ENCODE measurements at regions not wholly inside any gene's neighbourhood (a gene's known extent, or its start where the extent isn't known, plus 50 kb on each side); places are given as distances from the start of the nearest gene placed in this dataset.

GRCh38 chr3:189404024-189404423 lies 227.2 kb upstream of the TP63 start:
- no peaks in the 10 kb centered on the region for H3K9me3 ChIP-seq (ENCODE audit: control insufficient read depth, insufficient read depth, low read length)
- DNase-seq (ENCODE audit: low read depth, low spot score), result no peak
- no peak overlapping the region for H3K27ac ChIP-seq (ENCODE audit: low read depth, low read length)
- ChIA-PET POLR2A (no interaction called here), CTCF (interaction anchor here (1.3 kb wide), 1 partner anchor 21 kb away, joined by 3 read pairs; no protein-coding TSS in a partner anchor)
- H3K27me3 ChIP-seq (ENCODE audit: control insufficient read depth, insufficient read depth, low read length), result no peaks in the 10 kb centered on the region
- H3K4me3 ChIP-seq (ENCODE audit: low read depth, low read length), result no peak overlapping the region
- TF ChIP-seq, protein P1, sequence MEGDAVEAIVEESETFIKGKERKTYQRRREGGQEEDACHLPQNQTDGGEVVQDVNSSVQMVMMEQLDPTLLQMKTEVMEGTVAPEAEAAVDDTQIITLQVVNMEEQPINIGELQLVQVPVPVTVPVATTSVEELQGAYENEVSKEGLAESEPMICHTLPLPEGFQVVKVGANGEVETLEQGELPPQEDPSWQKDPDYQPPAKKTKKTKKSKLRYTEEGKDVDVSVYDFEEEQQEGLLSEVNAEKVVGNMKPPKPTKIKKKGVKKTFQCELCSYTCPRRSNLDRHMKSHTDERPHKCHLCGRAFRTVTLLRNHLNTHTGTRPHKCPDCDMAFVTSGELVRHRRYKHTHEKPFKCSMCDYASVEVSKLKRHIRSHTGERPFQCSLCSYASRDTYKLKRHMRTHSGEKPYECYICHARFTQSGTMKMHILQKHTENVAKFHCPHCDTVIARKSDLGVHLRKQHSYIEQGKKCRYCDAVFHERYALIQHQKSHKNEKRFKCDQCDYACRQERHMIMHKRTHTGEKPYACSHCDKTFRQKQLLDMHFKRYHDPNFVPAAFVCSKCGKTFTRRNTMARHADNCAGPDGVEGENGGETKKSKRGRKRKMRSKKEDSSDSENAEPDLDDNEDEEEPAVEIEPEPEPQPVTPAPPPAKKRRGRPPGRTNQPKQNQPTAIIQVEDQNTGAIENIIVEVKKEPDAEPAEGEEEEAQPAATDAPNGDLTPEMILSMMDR (IDR thresholded peaks at IDR 0.05; ENCODE audit: low read depth, low read length), result no peak

DNA sequence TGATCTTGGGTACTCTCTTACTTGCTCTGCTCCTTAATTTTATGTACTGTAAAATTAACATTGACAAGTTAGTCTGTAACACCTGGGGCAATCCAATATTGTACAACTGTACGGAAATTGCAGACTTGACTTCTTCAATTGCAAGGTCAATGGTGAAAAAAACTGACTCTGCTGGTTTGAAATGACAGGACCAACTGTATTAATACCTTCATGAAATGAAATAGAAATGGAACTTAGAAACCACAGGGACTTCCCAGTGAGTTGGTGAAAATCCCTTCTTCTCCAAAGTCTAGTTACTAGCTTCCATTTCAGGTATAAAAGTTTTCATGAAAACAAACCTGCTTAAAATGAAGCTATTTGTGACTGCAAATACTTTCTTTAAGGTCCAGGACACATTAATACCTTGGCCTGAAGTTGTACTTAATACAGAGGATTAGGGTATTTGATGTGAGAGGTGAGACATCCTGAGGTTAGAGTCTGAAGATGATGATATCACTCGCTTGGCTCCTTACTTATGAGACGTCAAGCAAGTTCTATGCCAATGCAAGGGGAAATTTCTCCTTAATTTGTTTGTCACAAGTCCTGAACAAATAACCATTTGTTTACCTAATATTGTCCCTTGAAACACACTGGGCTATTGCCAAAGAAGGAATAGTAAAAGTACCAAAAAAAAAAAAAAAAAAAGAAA lies 226.2 kb upstream of the TP63 start:
- no peak overlapping the region for H3K27ac ChIP-seq (ENCODE audit: low read depth, low read length)
- CTCF ChIA-PET, result no interaction called here
- POLR2A ChIA-PET, result no interaction called here
- no peak overlapping the region for H3K4me3 ChIP-seq (ENCODE audit: low read depth, low read length)
- H3K9me3 ChIP-seq (ENCODE audit: control insufficient read depth, insufficient read depth, low read length), result no peaks in the 10 kb centered on the region
- DNase-seq (ENCODE audit: low read depth, low spot score), result no peak
- TF ChIP-seq, protein P1 (IDR thresholded peaks at IDR 0.05; ENCODE audit: low read depth, low read length), result no peak
- H3K27me3 ChIP-seq (ENCODE audit: control insufficient read depth, insufficient read depth, low read length), result no peaks in the 10 kb centered on the region

GRCh38 chr3:189406148-189406547 lies 225.0 kb upstream of the TP63 start:
- no peaks in the 10 kb centered on the region for H3K9me3 ChIP-seq (ENCODE audit: control insufficient read depth, insufficient read depth, low read length)
- H3K27me3 ChIP-seq (ENCODE audit: control insufficient read depth, insufficient read depth, low read length), result no peaks in the 10 kb centered on the region
- DNase-seq (ENCODE audit: low read depth, low spot score), result no peak
- H3K4me3 ChIP-seq (ENCODE audit: low read depth, low read length), result no peak overlapping the region
- no peak overlapping the region for H3K27ac ChIP-seq (ENCODE audit: low read depth, low read length)
- ChIA-PET CTCF (no interaction called here), POLR2A (no interaction called here)
- TF ChIP-seq, protein P1 (IDR thresholded peaks at IDR 0.05; ENCODE audit: low read depth, low read length), result no peak

DNA sequence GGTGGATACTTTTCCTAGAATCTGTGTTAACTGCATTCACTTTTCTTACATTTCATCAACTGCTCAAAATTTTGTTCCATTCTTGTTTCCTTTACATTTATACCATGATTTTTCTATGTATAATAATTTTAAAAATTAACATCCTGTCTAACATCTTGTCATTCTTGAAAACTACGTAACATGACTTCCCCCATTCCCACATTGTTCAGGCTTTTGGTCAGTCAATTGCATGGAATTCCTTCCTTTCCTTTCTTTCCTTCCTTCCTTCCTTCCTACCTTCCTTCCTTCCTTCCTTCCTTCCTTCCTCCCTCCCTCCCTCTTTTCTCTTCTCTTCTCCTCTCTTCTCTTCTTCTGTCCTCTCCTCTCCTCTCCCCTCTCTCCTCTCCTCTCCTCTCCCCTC lies 220.7 kb upstream of the TP63 start:
- CTCF ChIA-PET, result no interaction called here

GRCh38 chr3:189419038-189419437 lies 212.2 kb upstream of the TP63 start:
- Histone ChIP-seq H3K9me3 (ENCODE audit: control insufficient read depth, insufficient read depth, low read length) (no peaks in the 10 kb centered on the region), H3K27me3 (ENCODE audit: control insufficient read depth, insufficient read depth, low read length) (no peaks in the 10 kb centered on the region), H3K4me3 (ENCODE audit: low read depth, low read length) (no peak overlapping the region), H3K27ac (ENCODE audit: low read depth, low read length) (no peak overlapping the region)
- DNase-seq (ENCODE audit: low read depth, low spot score), result no peak
- TF ChIP-seq, protein P1 (IDR thresholded peaks at IDR 0.05; ENCODE audit: low read depth, low read length), result no peak
- ChIA-PET POLR2A (no interaction called here), CTCF (interaction anchor here (0.5 to 0.7 kb wide), 2 partner anchors 438 to 529 kb away, joined by 3 to 4 read pairs; no protein-coding TSS in a partner anchor)

More for the DNA sequence above, 220.7 kb upstream of the TP63 start:
- TF ChIP-seq, protein P1 (IDR thresholded peaks at IDR 0.05; ENCODE audit: low read depth, low read length), result no peak
- no peak for DNase-seq (ENCODE audit: low read depth, low spot score)
- H3K27ac ChIP-seq (ENCODE audit: low read depth, low read length), result no peak overlapping the region
- no peaks in the 10 kb centered on the region for H3K9me3 ChIP-seq (ENCODE audit: control insufficient read depth, insufficient read depth, low read length)
- POLR2A ChIA-PET, result no interaction called here
- no peaks in the 10 kb centered on the region for H3K27me3 ChIP-seq (ENCODE audit: control insufficient read depth, insufficient read depth, low read length)
- H3K4me3 ChIP-seq (ENCODE audit: low read depth, low read length), result no peak overlapping the region

Measured in AG04450 (cell line).